ENCODE measurements at regions not wholly inside any gene's neighbourhood (a gene's known extent, or its start where the extent isn't known, plus 50 kb on each side); places are given as distances from the start of the nearest gene placed in this dataset.

- DNase-seq = peak; percentile 28
- no peaks in the 10 kb centered on the region for H3K36me3 ChIP-seq (replicated peaks; ENCODE audit: control insufficient read depth, insufficient read depth, low read length)
Measured at GRCh38 chr3:148075771-148076716, 621.7 kb upstream of the AGTR1 start.

GRCh38 chr3:148077318-148077923 is 620.3 kb upstream of the AGTR1 start:
- Histone ChIP-seq H3K27me3 (ENCODE audit: control insufficient read depth, insufficient read depth, low read length) (no peaks in the 10 kb centered on the region), H3K36me3 (replicated peaks; ENCODE audit: control insufficient read depth, insufficient read depth, low read length) (no peaks in the 10 kb centered on the region), H3K4me3 (ENCODE audit: insufficient read depth, low read depth, low read length) (no peak overlapping the region)
- DNase-seq = no peak

More at GRCh38 chr3:148075771-148076716, 621.7 kb upstream of the AGTR1 start:
- no peaks in the 10 kb centered on the region for H3K27me3 ChIP-seq (ENCODE audit: control insufficient read depth, insufficient read depth, low read length)
- no peak overlapping the region for H3K4me3 ChIP-seq (ENCODE audit: insufficient read depth, low read depth, low read length)

GRCh38 chr3:148077965-148078364 is 619.7 kb upstream of the AGTR1 start:
- Histone ChIP-seq H3K4me3 (ENCODE audit: insufficient read depth, low read depth, low read length) (no peak overlapping the region), H3K36me3 (replicated peaks; ENCODE audit: control insufficient read depth, insufficient read depth, low read length) (no peaks in the 10 kb centered on the region), H3K27me3 (ENCODE audit: control insufficient read depth, insufficient read depth, low read length) (no peaks in the 10 kb centered on the region)
- no peak for DNase-seq

- H3K27me3 ChIP-seq (ENCODE audit: control insufficient read depth, insufficient read depth, low read length) = no peaks in the 10 kb centered on the region
- no peak overlapping the region for H3K4me3 ChIP-seq (ENCODE audit: insufficient read depth, low read depth, low read length)
- no peak for DNase-seq
- H3K36me3 ChIP-seq (replicated peaks; ENCODE audit: control insufficient read depth, insufficient read depth, low read length) = no peaks in the 10 kb centered on the region
Measured at GRCh38 chr3:148078658-148079057, 619.0 kb upstream of the AGTR1 start.

GRCh38 chr3:148079370-148079769 is 618.3 kb upstream of the AGTR1 start:
- H3K4me3 ChIP-seq (ENCODE audit: insufficient read depth, low read depth, low read length) = no peak overlapping the region
- no peak for DNase-seq
- no peaks in the 10 kb centered on the region for H3K36me3 ChIP-seq (replicated peaks; ENCODE audit: control insufficient read depth, insufficient read depth, low read length)
- no peaks in the 10 kb centered on the region for H3K27me3 ChIP-seq (ENCODE audit: control insufficient read depth, insufficient read depth, low read length)

- H3K36me3 ChIP-seq (replicated peaks; ENCODE audit: control insufficient read depth, insufficient read depth, low read length) = no peaks in the 10 kb centered on the region
- H3K27me3 ChIP-seq (ENCODE audit: control insufficient read depth, insufficient read depth, low read length) = no peaks in the 10 kb centered on the region
- no peak overlapping the region for H3K4me3 ChIP-seq (ENCODE audit: insufficient read depth, low read depth, low read length)
- no peak for DNase-seq
Measured at GRCh38 chr3:148081926-148082325, 615.8 kb upstream of the AGTR1 start.

- Histone ChIP-seq H3K36me3 (replicated peaks; ENCODE audit: control insufficient read depth, insufficient read depth, low read length) (no peaks in the 10 kb centered on the region), H3K4me3 (ENCODE audit: insufficient read depth, low read depth, low read length) (no peak overlapping the region), H3K27me3 (ENCODE audit: control insufficient read depth, insufficient read depth, low read length) (no peaks in the 10 kb centered on the region)
- DNase-seq = no peak
Measured at GRCh38 chr3:148082506-148083280, 615.0 kb upstream of the AGTR1 start.

GRCh38 chr3:148083526-148084182 is 614.0 kb upstream of the AGTR1 start:
- Histone ChIP-seq H3K4me3 (ENCODE audit: insufficient read depth, low read depth, low read length) (no peak overlapping the region), H3K27me3 (ENCODE audit: control insufficient read depth, insufficient read depth, low read length) (no peaks in the 10 kb centered on the region), H3K36me3 (replicated peaks; ENCODE audit: control insufficient read depth, insufficient read depth, low read length) (no peaks in the 10 kb centered on the region)
- no peak for DNase-seq

- no peaks in the 10 kb centered on the region for H3K36me3 ChIP-seq (replicated peaks; ENCODE audit: control insufficient read depth, insufficient read depth, low read length)
- no peak overlapping the region for H3K4me3 ChIP-seq (ENCODE audit: insufficient read depth, low read depth, low read length)
- no peak for DNase-seq
- no peaks in the 10 kb centered on the region for H3K27me3 ChIP-seq (ENCODE audit: control insufficient read depth, insufficient read depth, low read length)
Measured at GRCh38 chr3:148084931-148085330, 612.8 kb upstream of the AGTR1 start.

GRCh38 chr3:148087601-148088371 is 609.9 kb upstream of the AGTR1 start:
- no peak overlapping the region for H3K4me3 ChIP-seq (ENCODE audit: insufficient read depth, low read depth, low read length)
- H3K36me3 ChIP-seq (replicated peaks; ENCODE audit: control insufficient read depth, insufficient read depth, low read length) = no peaks in the 10 kb centered on the region
- no peaks in the 10 kb centered on the region for H3K27me3 ChIP-seq (ENCODE audit: control insufficient read depth, insufficient read depth, low read length)
- DNase-seq = no peak

GRCh38 chr3:148089171-148089570 is 608.5 kb upstream of the AGTR1 start:
- Histone ChIP-seq H3K4me3 (ENCODE audit: insufficient read depth, low read depth, low read length) (no peak overlapping the region), H3K36me3 (replicated peaks; ENCODE audit: control insufficient read depth, insufficient read depth, low read length) (no peaks in the 10 kb centered on the region), H3K27me3 (ENCODE audit: control insufficient read depth, insufficient read depth, low read length) (no peaks in the 10 kb centered on the region)
- no peak for DNase-seq

- H3K36me3 ChIP-seq (replicated peaks; ENCODE audit: control insufficient read depth, insufficient read depth, low read length) = no peaks in the 10 kb centered on the region
- no peaks in the 10 kb centered on the region for H3K27me3 ChIP-seq (ENCODE audit: control insufficient read depth, insufficient read depth, low read length)
- no peak overlapping the region for H3K4me3 ChIP-seq (ENCODE audit: insufficient read depth, low read depth, low read length)
- no peak for DNase-seq
Measured at GRCh38 chr3:148090156-148090555, 607.5 kb upstream of the AGTR1 start.

GRCh38 chr3:148092624-148093347 is 604.9 kb upstream of the AGTR1 start:
- Histone ChIP-seq H3K36me3 (replicated peaks; ENCODE audit: control insufficient read depth, insufficient read depth, low read length) (no peaks in the 10 kb centered on the region), H3K27me3 (ENCODE audit: control insufficient read depth, insufficient read depth, low read length) (no peaks in the 10 kb centered on the region), H3K4me3 (ENCODE audit: insufficient read depth, low read depth, low read length) (no peak overlapping the region)
- no peak for DNase-seq

All from H7 (cell line).